ENCODE measurements at regions not wholly inside any gene's neighbourhood (a gene's known extent, or its start where the extent isn't known, plus 50 kb on each side); places are given as distances from the start of the nearest gene placed in this dataset. TPM values are rescaled to one million over a fixed set of nuclear protein-coding genes. Genes with fewer than 3 reads are reported as not detected.

DNA sequence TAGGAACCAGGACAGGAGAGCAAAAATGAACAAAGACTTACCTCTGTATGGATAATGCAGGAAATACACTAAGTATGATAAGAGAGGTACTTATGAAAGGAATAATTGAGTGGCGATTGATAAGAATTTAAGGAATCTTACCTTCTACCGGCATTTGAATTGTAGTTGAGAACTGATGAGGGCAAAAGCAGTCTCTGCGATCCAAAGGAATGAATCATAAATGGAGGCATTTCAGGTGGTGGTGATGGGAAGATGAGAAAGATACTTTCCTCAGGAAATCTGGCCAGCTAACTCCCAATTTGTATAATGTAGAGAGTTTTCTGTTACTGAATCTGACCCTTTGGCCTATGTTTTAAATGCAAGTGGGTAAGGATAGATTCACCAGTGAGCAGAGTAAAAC is 71.9 kb upstream of the C11orf87 start:
- H3K36me3 ChIP-seq (ENCODE audit: control insufficient read depth, insufficient read depth, low read length), result no peaks in the 10 kb centered on the region
- H3K27me3 ChIP-seq (ENCODE audit: control insufficient read depth, insufficient read depth, low read length), result no peaks in the 10 kb centered on the region
- ChIA-PET CTCF (no interaction called here), POLR2A (no interaction called here)
- TF ChIP-seq, protein P1, sequence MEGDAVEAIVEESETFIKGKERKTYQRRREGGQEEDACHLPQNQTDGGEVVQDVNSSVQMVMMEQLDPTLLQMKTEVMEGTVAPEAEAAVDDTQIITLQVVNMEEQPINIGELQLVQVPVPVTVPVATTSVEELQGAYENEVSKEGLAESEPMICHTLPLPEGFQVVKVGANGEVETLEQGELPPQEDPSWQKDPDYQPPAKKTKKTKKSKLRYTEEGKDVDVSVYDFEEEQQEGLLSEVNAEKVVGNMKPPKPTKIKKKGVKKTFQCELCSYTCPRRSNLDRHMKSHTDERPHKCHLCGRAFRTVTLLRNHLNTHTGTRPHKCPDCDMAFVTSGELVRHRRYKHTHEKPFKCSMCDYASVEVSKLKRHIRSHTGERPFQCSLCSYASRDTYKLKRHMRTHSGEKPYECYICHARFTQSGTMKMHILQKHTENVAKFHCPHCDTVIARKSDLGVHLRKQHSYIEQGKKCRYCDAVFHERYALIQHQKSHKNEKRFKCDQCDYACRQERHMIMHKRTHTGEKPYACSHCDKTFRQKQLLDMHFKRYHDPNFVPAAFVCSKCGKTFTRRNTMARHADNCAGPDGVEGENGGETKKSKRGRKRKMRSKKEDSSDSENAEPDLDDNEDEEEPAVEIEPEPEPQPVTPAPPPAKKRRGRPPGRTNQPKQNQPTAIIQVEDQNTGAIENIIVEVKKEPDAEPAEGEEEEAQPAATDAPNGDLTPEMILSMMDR (IDR thresholded peaks at IDR 0.05; ENCODE audit: insufficient read depth, low read depth, low read length), result no peak
- no peak overlapping the region for H3K4me3 ChIP-seq (ENCODE audit: low read depth, low read length)
- DNase-seq (ENCODE audit: low read depth), result no peak

DNA sequence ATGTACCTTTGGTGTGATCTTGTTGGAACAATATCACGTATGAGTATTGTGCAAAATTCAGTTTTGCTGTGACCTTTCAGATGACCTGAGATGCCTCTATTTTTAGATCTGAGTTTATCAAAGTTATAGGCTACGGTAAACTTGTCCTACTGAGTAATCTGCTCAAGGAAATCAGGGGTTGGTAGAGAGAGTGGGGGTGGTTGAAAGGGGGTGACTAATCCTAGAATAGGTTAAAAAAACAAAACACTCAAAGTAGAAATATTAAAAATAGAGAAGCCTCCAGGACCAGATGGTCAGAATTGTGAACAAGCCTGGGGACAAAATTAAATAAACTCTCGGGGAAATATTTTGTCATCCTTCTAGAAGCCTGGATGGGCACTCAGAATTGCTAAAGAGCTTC is 59.9 kb upstream of the C11orf87 start:
- no peaks in the 10 kb centered on the region for H3K27me3 ChIP-seq (ENCODE audit: control insufficient read depth, insufficient read depth, low read length)
- H3K4me3 ChIP-seq (ENCODE audit: low read depth, low read length), result no peak overlapping the region
- CTCF ChIA-PET, result interaction anchor here (1.0 kb wide), 1 partner anchor 16 kb away, joined by 3 read pairs; no protein-coding TSS in a partner anchor
- POLR2A ChIA-PET, result no interaction called here
- TF ChIP-seq, protein P1 (IDR thresholded peaks at IDR 0.05; ENCODE audit: insufficient read depth, low read depth, low read length), result no peak
- H3K36me3 ChIP-seq (ENCODE audit: control insufficient read depth, insufficient read depth, low read length), result no peaks in the 10 kb centered on the region
- DNase-seq (ENCODE audit: low read depth), result no peak

DNA sequence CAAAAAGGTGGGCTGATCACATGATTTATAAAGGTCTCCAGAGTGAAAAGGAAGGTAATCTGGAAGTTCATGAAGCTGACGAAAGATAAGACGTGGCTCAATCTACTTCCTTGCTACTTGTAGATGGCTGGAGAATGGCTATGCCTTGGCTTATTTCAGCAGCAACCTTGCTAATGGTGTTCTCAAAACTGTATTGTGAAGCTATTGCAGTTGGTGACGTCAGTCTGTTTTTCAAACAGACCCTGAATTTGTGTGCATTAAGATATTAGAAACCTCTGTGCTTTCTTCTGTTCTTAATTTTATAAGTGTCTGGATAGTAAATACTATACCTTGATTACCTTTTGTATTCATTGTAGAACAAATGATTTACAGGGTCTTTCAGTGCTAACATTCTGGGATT is 58.3 kb upstream of the C11orf87 start:
- no peaks in the 10 kb centered on the region for H3K36me3 ChIP-seq (ENCODE audit: control insufficient read depth, insufficient read depth, low read length)
- POLR2A ChIA-PET, result no interaction called here
- no peak for DNase-seq (ENCODE audit: low read depth)
- TF ChIP-seq, protein P1 (IDR thresholded peaks at IDR 0.05; ENCODE audit: insufficient read depth, low read depth, low read length), result no peak
- no peaks in the 10 kb centered on the region for H3K27me3 ChIP-seq (ENCODE audit: control insufficient read depth, insufficient read depth, low read length)
- H3K4me3 ChIP-seq (ENCODE audit: low read depth, low read length), result no peak overlapping the region
- CTCF ChIA-PET, result interaction anchor here (1.0 kb wide), 1 partner anchor 22 kb away, joined by 3 read pairs; no protein-coding TSS in a partner anchor

DNA sequence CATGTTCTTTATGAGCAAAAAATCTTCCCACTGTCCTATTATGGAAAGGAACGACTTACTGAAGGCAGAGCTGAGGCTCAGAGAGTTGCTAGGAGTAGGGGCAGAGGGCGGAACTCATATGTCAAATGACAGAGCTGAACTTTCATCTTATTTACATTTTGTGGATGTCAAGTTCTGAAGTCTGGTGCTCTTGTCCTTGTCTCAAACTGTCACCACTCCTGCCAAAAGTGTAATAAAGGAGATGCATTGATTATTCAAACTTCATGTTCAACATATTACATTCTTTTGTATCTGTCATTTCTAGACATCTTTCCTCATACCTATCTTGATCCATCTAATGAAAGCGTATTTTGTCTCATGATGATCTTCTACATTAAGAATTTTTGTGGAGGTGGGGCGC is 57.1 kb upstream of the C11orf87 start:
- ChIA-PET CTCF (no interaction called here), POLR2A (no interaction called here)
- Histone ChIP-seq H3K36me3 (ENCODE audit: control insufficient read depth, insufficient read depth, low read length) (no peaks in the 10 kb centered on the region), H3K27me3 (ENCODE audit: control insufficient read depth, insufficient read depth, low read length) (no peaks in the 10 kb centered on the region), H3K4me3 (ENCODE audit: low read depth, low read length) (no peak overlapping the region)
- DNase-seq (ENCODE audit: low read depth), result no peak
- TF ChIP-seq, protein P1 (IDR thresholded peaks at IDR 0.05; ENCODE audit: insufficient read depth, low read depth, low read length), result no peak

DNA sequence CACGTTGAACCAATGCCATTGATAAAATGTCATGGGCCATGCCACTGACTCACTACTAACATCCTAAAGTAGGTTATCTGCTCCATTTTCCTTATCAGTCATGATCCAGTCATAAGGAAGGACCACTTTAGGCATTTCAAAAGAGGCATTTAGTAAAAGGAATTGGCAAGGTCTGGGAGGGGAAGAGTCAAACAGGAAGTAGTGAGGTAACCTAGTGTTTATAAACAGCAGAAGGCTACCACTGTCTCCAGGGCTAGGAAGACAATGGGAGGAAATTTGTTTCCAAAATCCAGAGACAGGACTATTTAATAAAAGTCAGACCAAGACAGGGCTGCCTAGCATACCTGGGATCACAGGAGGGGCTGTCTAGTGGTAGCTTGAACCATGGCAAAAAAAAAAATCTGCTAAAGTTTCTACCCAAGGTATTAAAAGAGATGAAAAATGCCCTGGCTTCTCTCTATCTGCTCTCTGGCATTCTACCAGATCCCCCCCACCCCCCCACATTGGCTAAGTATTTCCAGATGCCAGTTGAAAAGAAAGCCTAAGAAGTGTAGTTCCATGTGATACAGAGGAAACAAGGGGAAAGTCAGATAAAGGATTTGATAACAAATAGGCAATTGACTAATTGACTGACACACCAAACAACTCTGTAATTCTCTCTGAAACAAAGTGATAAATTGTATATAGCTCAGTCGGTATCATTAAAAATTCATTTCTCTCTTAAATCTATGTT is 50.4 kb upstream of the C11orf87 start:
- ChIA-PET CTCF (no interaction called here), POLR2A (no interaction called here)
- TF ChIP-seq, protein P1 (IDR thresholded peaks at IDR 0.05; ENCODE audit: insufficient read depth, low read depth, low read length), result no peak
- no peak overlapping the region for H3K4me3 ChIP-seq (ENCODE audit: low read depth, low read length)
- H3K27me3 ChIP-seq (ENCODE audit: control insufficient read depth, insufficient read depth, low read length), result no peaks in the 10 kb centered on the region
- no peaks in the 10 kb centered on the region for H3K36me3 ChIP-seq (ENCODE audit: control insufficient read depth, insufficient read depth, low read length)
- DNase-seq (ENCODE audit: low read depth), result no peak

Small RNA genes lying in the stretch of these regions (small RNA-seq; reads per million reads assigned to genes)
- gene RF00157 (ENCODE audit: insufficient read length, low read depth, low replicate concordance), result not detected
- gene RNA5SP349 (ENCODE audit: insufficient read length, low read depth, low replicate concordance), result not detected
- not detected for gene RNU6-654P (ENCODE audit: insufficient read length, low read depth, low replicate concordance)

All from BJ (cell line).